ENCODE measurements at regions not wholly inside any gene's neighbourhood (a gene's known extent, or its start where the extent isn't known, plus 50 kb on each side); places are given as distances from the start of the nearest gene placed in this dataset.

- CTCF ChIA-PET = no interaction called here
- Histone ChIP-seq H3K36me3 (ENCODE audit: insufficient read depth, low read length, poor library complexity, severe bottlenecking) (no peaks in the 10 kb centered on the region), H3K4me1 (ENCODE audit: insufficient read depth, low read length, poor library complexity, severe bottlenecking) (no peaks in the 10 kb centered on the region), H3K9me3 (ENCODE audit: low read depth, low read length, poor library complexity, severe bottlenecking) (no peaks in the 10 kb centered on the region), H3K27ac (ENCODE audit: low read depth, low read length, poor library complexity, severe bottlenecking) (no peak overlapping the region), H3K4me3 (ENCODE audit: low read depth, low read length, poor library complexity, severe bottlenecking) (no peak overlapping the region), H3K27me3 (replicated peaks; ENCODE audit: insufficient read depth, low read depth, low read length, poor library complexity) (peaks cover 7% of the 10 kb centered on the region)
- intact Hi-C loops (cut with micrococcal nuclease; ENCODE audit: unreplicated experiment) = no loop called here
- DNase-seq (ENCODE audit: low spot score) = no peak
- POLR2A ChIA-PET (ENCODE audit: low non-redundant PET) = no interaction called here
- no peak for TF ChIP-seq EZH2 (IDR thresholded peaks at IDR 0.05; ENCODE audit: borderline replicate concordance, low read depth, low read length, poor library complexity, severe bottlenecking)
- TF ChIP-seq, protein P1, sequence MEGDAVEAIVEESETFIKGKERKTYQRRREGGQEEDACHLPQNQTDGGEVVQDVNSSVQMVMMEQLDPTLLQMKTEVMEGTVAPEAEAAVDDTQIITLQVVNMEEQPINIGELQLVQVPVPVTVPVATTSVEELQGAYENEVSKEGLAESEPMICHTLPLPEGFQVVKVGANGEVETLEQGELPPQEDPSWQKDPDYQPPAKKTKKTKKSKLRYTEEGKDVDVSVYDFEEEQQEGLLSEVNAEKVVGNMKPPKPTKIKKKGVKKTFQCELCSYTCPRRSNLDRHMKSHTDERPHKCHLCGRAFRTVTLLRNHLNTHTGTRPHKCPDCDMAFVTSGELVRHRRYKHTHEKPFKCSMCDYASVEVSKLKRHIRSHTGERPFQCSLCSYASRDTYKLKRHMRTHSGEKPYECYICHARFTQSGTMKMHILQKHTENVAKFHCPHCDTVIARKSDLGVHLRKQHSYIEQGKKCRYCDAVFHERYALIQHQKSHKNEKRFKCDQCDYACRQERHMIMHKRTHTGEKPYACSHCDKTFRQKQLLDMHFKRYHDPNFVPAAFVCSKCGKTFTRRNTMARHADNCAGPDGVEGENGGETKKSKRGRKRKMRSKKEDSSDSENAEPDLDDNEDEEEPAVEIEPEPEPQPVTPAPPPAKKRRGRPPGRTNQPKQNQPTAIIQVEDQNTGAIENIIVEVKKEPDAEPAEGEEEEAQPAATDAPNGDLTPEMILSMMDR (conservative IDR thresholded peaks at IDR 0.05; ENCODE audit: low read depth, low read length) = no peak
- BruUV-seq (replicated peaks) = no TSS peak
Measured at GRCh38 chr19:33891773-33892172, 95.1 kb downstream of the KCTD15 start.

GRCh38 chr19:33894787-33895186 is 98.1 kb downstream of the KCTD15 start:
- no peak for TF ChIP-seq EZH2 (IDR thresholded peaks at IDR 0.05; ENCODE audit: borderline replicate concordance, low read depth, low read length, poor library complexity, severe bottlenecking)
- TF ChIP-seq, protein P1 (conservative IDR thresholded peaks at IDR 0.05; ENCODE audit: low read depth, low read length) = no peak
- H3K36me3 ChIP-seq (ENCODE audit: insufficient read depth, low read length, poor library complexity, severe bottlenecking) = no peaks in the 10 kb centered on the region
- H3K27me3 ChIP-seq (replicated peaks; ENCODE audit: insufficient read depth, low read depth, low read length, poor library complexity) = peaks cover 7% of the 10 kb centered on the region
- ChIA-PET POLR2A (ENCODE audit: low non-redundant PET) (no interaction called here), CTCF (interaction anchor here (0.7 kb wide), 1 partner anchor 161 kb away, joined by 4 read pairs; no protein-coding TSS in a partner anchor)
- no peaks in the 10 kb centered on the region for H3K4me1 ChIP-seq (ENCODE audit: insufficient read depth, low read length, poor library complexity, severe bottlenecking)
- BruUV-seq (replicated peaks) = no TSS peak
- H3K9me3 ChIP-seq (ENCODE audit: low read depth, low read length, poor library complexity, severe bottlenecking) = peaks cover 13% of the 10 kb centered on the region
- DNase-seq (ENCODE audit: low spot score) = no peak
- H3K4me3 ChIP-seq (ENCODE audit: low read depth, low read length, poor library complexity, severe bottlenecking) = no peak overlapping the region
- intact Hi-C loops (cut with micrococcal nuclease; ENCODE audit: unreplicated experiment) = no loop called here
- H3K27ac ChIP-seq (ENCODE audit: low read depth, low read length, poor library complexity, severe bottlenecking) = no peak overlapping the region

DNA sequence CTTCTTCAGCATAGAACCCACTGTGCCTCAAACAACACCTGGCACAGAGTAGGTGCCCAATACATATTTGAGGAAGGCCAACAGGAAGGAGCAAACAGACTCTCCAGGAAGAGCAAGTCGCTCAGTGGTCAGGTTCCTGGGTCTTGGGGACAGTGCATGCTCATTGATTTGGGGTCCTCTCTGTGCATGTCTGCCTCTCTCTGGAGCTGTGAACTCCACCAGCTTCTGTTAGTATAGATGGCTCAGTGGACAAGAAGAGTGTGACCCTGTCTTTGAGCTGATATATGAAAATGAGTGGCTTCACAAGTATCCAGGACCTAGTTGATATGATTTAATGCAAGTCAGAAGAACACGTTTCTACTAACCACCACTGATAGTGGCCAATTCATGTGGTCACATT is 98.7 kb downstream of the KCTD15 start:
- Histone ChIP-seq H3K9me3 (ENCODE audit: low read depth, low read length, poor library complexity, severe bottlenecking) (peaks cover 13% of the 10 kb centered on the region), H3K4me3 (ENCODE audit: low read depth, low read length, poor library complexity, severe bottlenecking) (no peak overlapping the region), H3K36me3 (ENCODE audit: insufficient read depth, low read length, poor library complexity, severe bottlenecking) (no peaks in the 10 kb centered on the region), H3K27ac (ENCODE audit: low read depth, low read length, poor library complexity, severe bottlenecking) (no peak overlapping the region), H3K27me3 (replicated peaks; ENCODE audit: insufficient read depth, low read depth, low read length, poor library complexity) (peaks cover 7% of the 10 kb centered on the region), H3K4me1 (ENCODE audit: insufficient read depth, low read length, poor library complexity, severe bottlenecking) (no peaks in the 10 kb centered on the region)
- ChIA-PET CTCF (interaction anchor here (0.7 kb wide), 1 partner anchor 161 kb away, joined by 4 read pairs; no protein-coding TSS in a partner anchor), POLR2A (ENCODE audit: low non-redundant PET) (no interaction called here)
- DNase-seq (ENCODE audit: low spot score) = no peak
- intact Hi-C loops (cut with micrococcal nuclease; ENCODE audit: unreplicated experiment) = no loop called here
- TF ChIP-seq, protein P1 (conservative IDR thresholded peaks at IDR 0.05; ENCODE audit: low read depth, low read length) = no peak
- TF ChIP-seq EZH2 (IDR thresholded peaks at IDR 0.05; ENCODE audit: borderline replicate concordance, low read depth, low read length, poor library complexity, severe bottlenecking) = no peak
- BruUV-seq (replicated peaks) = no TSS peak

Measured in A673 (cell line).